OCI-LY3 (cell line): ENCODE measurements at regions not wholly inside any gene's neighbourhood (a gene's known extent, or its start where the extent isn't known, plus 50 kb on each side); places are given as distances from the start of the nearest gene placed in this dataset.
A peak's percentile ranks its signal among the peaks of the same experiment; 100 is the strongest.

ENCODE experiments used
- H2AFZ ChIP-seq: fragments of 200-600, 300-600 bp; shearing (Covaris generic); 2 replicates; pipeline ENCODE4 v1.6.0; 2014; ENCODE audit warnings: antibody characterized with exemption, low read depth, low read length
- H3K27ac ChIP-seq: fragments of 200-600, 300-600 bp; sonication (generic); 2 replicates; pipeline ENCODE4 v1.5.1; 2014; ENCODE audit warnings: mild to moderate bottlenecking, low read length, moderate library complexity, mixed read lengths
- H3K27me3 ChIP-seq: fragments of 200-600, 300-600 bp; sonication (generic); 2 replicates; pipeline ENCODE4 v1.6.1; 2014; ENCODE audit warnings: low read depth, low read length, mixed read lengths
- H3K36me3 ChIP-seq: fragments of 200-600, 300-600 bp; sonication (generic); replicated peaks from 2 replicates; pipeline ENCODE3; 2014; ENCODE audit warnings: low read depth, low read length, mixed read lengths
- H3K4me1 ChIP-seq: fragments of 300-600, 200-600 bp; sonication (generic); 2 replicates; pipeline ENCODE4 v1.6.1; 2014; ENCODE audit warnings: low read length, mixed read lengths
- H3K4me2 ChIP-seq: fragments of 200-600, 300-600 bp; sonication (generic); 2 replicates; pipeline ENCODE4 v1.6.1; 2014; ENCODE audit warnings: low read length, mixed read lengths
- H3K4me3 ChIP-seq: fragments of 300-600, 200-600 bp; sonication (generic); 2 replicates; pipeline ENCODE4 v1.5.1; 2014; ENCODE audit warnings: antibody characterized with exemption, mild to moderate bottlenecking, low read length, moderate library complexity
- H3K79me2 ChIP-seq: fragments of 300-600, 200-600 bp; shearing (Covaris generic); 2 replicates; pipeline ENCODE4 v1.6.1; 2014; ENCODE audit warnings: mild to moderate bottlenecking, low read length, mixed read lengths
- H3K9ac ChIP-seq: fragments of 300-600, 200-600 bp; shearing (Covaris generic); 2 replicates; pipeline ENCODE4 v1.6.0; 2014; ENCODE audit warnings: mild to moderate bottlenecking, low read length, moderate library complexity
- H3K9me3 ChIP-seq: fragments of 200-600, 300-600 bp; shearing (Covaris generic); 2 replicates; pipeline ENCODE4 v1.6.1; 2014; ENCODE audit warnings: low read length, mixed read lengths; ENCODE audit not compliant: insufficient read depth
- H4K20me1 ChIP-seq: fragments of 200-600, 300-600 bp; sonication (generic); 2 replicates; pipeline ENCODE4 v1.6.1; 2016; ENCODE audit warnings: low read length, mixed read lengths; ENCODE audit not compliant: insufficient read depth
- CTCF ChIP-seq: fragments of 200-600, 300-600 bp; sonication (generic); IDR thresholded peaks from 2 replicates; pipeline ENCODE4 v1.5.1; 2014; ENCODE audit warnings: antibody characterized with exemption, low read length, low read depth
- EZH2phosphoT487 ChIP-seq: fragments of 200-600 bp; shearing (Covaris generic); IDR thresholded peaks from 2 replicates; pipeline ENCODE4 v1.6.1; 2018; ENCODE audit warnings: antibody characterized with exemption, mixed run types, low read depth

GRCh38 chr2:173752152-173752551, 213.0 kb downstream of the SP3 start:
- H4K20me1 ChIP-seq: no peaks in the 10 kb centered on the region
- no peak overlapping the region for H2AFZ ChIP-seq
- H3K4me2 ChIP-seq: no peak overlapping the region
- no peaks in the 10 kb centered on the region for H3K4me1 ChIP-seq
- H3K4me3 ChIP-seq: no peak overlapping the region
- no peaks in the 10 kb centered on the region for H3K36me3 ChIP-seq
- H3K27ac ChIP-seq: no peak overlapping the region
- H3K27me3 ChIP-seq: peaks cover 13% of the 10 kb centered on the region; the same call in 1 of the 2 replicates
- no peaks in the 10 kb centered on the region for H3K9me3 ChIP-seq
- no peak overlapping the region for H3K9ac ChIP-seq
- H3K79me2 ChIP-seq: no peaks in the 10 kb centered on the region
- TF ChIP-seq EZH2phosphoT487: no peak
- TF ChIP-seq CTCF: peak; percentile 61

- H3K79me2 ChIP-seq: no peaks in the 10 kb centered on the region
- H4K20me1 ChIP-seq: no peaks in the 10 kb centered on the region
- TF ChIP-seq CTCF (no peak), EZH2phosphoT487 (no peak)
- no peak overlapping the region for H3K4me2 ChIP-seq
- no peaks in the 10 kb centered on the region for H3K4me1 ChIP-seq
- H3K27me3 ChIP-seq: peaks cover 13% of the 10 kb centered on the region; the same call in 1 of the 2 replicates
- H2AFZ ChIP-seq: no peak overlapping the region
- H3K9me3 ChIP-seq: no peaks in the 10 kb centered on the region
- H3K4me3 ChIP-seq: no peak overlapping the region
- no peak overlapping the region for H3K27ac ChIP-seq
- H3K9ac ChIP-seq: no peak overlapping the region
- no peaks in the 10 kb centered on the region for H3K36me3 ChIP-seq
Observed at GRCh38 chr2:173753441-173753840, 211.7 kb downstream of the SP3 start.

- Histone ChIP-seq H3K27ac (no peak overlapping the region), H4K20me1 (no peaks in the 10 kb centered on the region), H3K36me3 (no peaks in the 10 kb centered on the region), H3K4me3 (no peak overlapping the region), H3K4me2 (no peak overlapping the region), H2AFZ (no peak overlapping the region), H3K9ac (no peak overlapping the region), H3K4me1 (no peaks in the 10 kb centered on the region), H3K9me3 (no peaks in the 10 kb centered on the region), H3K79me2 (no peaks in the 10 kb centered on the region), H3K27me3 (peaks cover 9% of the 10 kb centered on the region; the same call in 1 of the 2 replicates)
- TF ChIP-seq CTCF: no peak
- no peak for TF ChIP-seq EZH2phosphoT487
Observed at GRCh38 chr2:173754165-173754564, 211.0 kb downstream of the SP3 start.

GRCh38 chr2:173754837-173755236, 210.3 kb downstream of the SP3 start:
- TF ChIP-seq CTCF (no peak), EZH2phosphoT487 (no peak)

More at GRCh38 chr2:173754837-173755236, 210.3 kb downstream of the SP3 start:
- Histone ChIP-seq H3K4me3 (no peak overlapping the region), H4K20me1 (no peaks in the 10 kb centered on the region), H3K9me3 (no peaks in the 10 kb centered on the region), H3K4me2 (no peak overlapping the region), H3K79me2 (no peaks in the 10 kb centered on the region), H3K27ac (no peak overlapping the region), H3K4me1 (no peaks in the 10 kb centered on the region), H3K27me3 (0 out of 2 replicates have a peak, but pooled peaks cover 5% of the 10 kb centered on the region), H3K36me3 (no peaks in the 10 kb centered on the region), H3K9ac (no peak overlapping the region), H2AFZ (no peak overlapping the region)
